GM13977 (cell line): ENCODE measurements at regions not wholly inside any gene's neighbourhood (a gene's known extent, or its start where the extent isn't known, plus 50 kb on each side); places are given as distances from the start of the nearest gene placed in this dataset.

Experiments used
- DNase-seq: peaks from one replicate; pipeline ENCODE4 v3.0.0; 2012; ENCODE audit warnings: low spot score
- in situ Hi-C: fragments of 300-500 bp; cut with MboI; formaldehyde crosslinking; loops from one replicate; pipeline ENCODE4 v1.12.0; 2022; ENCODE audit warnings: low sequenced_read_pairs, low pct_unique_long_range_greater_than_20kb, mixed read lengths, inconsistent platforms; ENCODE audit not compliant: unreplicated experiment
- TF ChIP-seq, protein P1 (sequence below): IDR thresholded peaks from 2 replicates; pipeline ENCODE4 v1.5.1; 2012; ENCODE audit warnings: mild to moderate bottlenecking, control low read depth; ENCODE audit not compliant: insufficient read depth; ENCODE audit errors: extremely low read depth, missing control alignments

- TF ChIP-seq, protein P1, sequence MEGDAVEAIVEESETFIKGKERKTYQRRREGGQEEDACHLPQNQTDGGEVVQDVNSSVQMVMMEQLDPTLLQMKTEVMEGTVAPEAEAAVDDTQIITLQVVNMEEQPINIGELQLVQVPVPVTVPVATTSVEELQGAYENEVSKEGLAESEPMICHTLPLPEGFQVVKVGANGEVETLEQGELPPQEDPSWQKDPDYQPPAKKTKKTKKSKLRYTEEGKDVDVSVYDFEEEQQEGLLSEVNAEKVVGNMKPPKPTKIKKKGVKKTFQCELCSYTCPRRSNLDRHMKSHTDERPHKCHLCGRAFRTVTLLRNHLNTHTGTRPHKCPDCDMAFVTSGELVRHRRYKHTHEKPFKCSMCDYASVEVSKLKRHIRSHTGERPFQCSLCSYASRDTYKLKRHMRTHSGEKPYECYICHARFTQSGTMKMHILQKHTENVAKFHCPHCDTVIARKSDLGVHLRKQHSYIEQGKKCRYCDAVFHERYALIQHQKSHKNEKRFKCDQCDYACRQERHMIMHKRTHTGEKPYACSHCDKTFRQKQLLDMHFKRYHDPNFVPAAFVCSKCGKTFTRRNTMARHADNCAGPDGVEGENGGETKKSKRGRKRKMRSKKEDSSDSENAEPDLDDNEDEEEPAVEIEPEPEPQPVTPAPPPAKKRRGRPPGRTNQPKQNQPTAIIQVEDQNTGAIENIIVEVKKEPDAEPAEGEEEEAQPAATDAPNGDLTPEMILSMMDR, result no peak
- DNase-seq, result no peak
- in situ Hi-C loops, result no loop called here
These were observed 115.2 kb upstream of the CNTNAP4 start for GRCh38 chr16:76162046-76162445.

GRCh38 chr16:76164970-76165558, 112.1 kb upstream of the CNTNAP4 start:
- TF ChIP-seq, protein P1, result no peak
- DNase-seq, result no peak
- in situ Hi-C loops, result no loop called here

- DNase-seq, result no peak
These were observed 101.5 kb upstream of the CNTNAP4 start for GRCh38 chr16:76175718-76176117.

DNA sequence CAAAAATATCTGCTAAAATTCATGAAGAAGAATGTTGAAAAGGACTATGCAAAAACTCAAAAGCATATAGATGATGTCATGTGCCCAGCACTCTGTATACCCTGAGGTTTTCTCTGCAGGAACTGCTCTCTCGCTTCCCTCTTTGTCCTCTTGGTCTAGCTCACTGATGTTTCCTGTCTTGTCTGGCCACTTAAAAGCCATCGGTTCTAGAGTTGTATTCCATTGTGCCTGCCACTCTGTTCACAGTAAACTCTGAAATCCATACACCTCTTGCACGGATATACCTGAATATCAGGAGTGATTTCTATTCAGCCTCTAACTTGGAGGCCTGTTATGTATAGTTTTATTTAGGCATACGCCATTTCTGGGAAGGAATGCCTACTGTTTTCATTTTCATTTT, 101.0 kb upstream of the CNTNAP4 start:
- DNase-seq, result peak; percentile 7
- TF ChIP-seq, protein P1, result no peak
- in situ Hi-C loops, result no loop called here

More at GRCh38 chr16:76175718-76176117, 101.5 kb upstream of the CNTNAP4 start:
- TF ChIP-seq, protein P1, result no peak
- in situ Hi-C loops, result no loop called here

GRCh38 chr16:76176616-76177015, 100.6 kb upstream of the CNTNAP4 start:
- TF ChIP-seq, protein P1, result no peak
- in situ Hi-C loops, result no loop called here
- no peak for DNase-seq

- DNase-seq, result no peak
- in situ Hi-C loops, result no loop called here
These were observed 95.1 kb upstream of the CNTNAP4 start for GRCh38 chr16:76182041-76182635.

More at GRCh38 chr16:76182041-76182635, 95.1 kb upstream of the CNTNAP4 start:
- TF ChIP-seq, protein P1, result no peak
